HG02943 (cell line): ENCODE measurements at regions not wholly inside any gene's neighbourhood (a gene's known extent, or its start where the extent isn't known, plus 50 kb on each side); places are given as distances from the start of the nearest gene placed in this dataset.

ENCODE experiments used
- ATAC-seq: cut with Tn5 transposase; IDR thresholded peaks from one replicate; pipeline ENCODE4 v1.9.1; 2021; ENCODE audit warnings: mild to moderate bottlenecking, low read depth, moderate library complexity; ENCODE audit not compliant: unreplicated experiment

DNA sequence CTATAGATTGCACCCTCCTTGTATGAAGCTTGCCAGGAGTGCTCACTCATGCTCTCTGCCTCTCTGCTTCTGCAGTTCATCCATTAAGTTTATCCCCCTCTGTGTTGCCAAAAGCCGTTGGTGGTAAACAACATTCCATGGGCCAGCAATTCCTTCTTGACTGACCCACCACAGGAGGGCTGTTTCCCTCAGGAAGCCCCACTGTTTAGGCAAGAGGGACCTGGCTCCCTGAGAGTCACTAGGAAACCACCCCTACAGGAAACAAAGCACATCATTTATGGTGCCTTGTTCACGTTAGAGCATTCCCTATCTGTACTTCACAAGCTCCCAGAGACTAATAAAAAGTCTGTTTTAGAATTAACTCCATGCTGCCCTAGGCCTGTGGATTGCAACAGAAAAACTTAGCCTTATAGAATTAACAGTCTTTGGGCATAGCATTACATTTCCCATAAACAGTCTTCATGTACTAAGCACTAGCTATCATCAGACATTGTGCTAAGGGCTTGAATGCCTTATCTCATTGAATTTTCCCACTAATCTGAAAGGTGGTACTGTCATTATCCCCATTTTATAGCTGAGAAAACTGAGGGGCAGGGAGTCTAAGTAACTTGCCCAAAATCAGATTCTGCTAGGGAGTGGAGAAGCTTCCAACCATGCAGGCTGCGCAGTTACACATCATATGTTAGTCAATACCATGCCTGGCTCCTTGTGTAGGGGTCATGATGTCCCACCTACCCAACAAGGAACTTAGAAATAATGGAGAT is 149.9 kb downstream of the SHQ1 start:
- no peak for ATAC-seq

DNA sequence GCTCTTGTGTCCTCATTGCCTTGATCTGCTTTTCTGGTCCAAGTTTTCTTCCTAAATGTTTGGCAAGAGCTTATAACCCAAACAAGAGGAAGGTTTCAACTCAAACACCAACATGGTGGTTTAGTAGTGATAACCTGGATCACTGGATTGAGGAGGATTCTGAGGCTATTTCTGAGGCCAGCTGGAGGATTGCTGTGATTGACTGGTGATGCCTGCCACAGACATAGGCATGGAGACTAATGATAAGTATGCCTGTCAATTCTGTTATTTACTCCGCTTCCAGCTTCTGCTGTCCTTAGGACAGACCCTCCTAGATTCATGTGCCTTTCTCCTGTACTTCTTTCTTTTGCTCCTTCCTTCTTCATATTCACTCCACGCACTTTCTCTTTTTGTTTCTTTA is 150.5 kb downstream of the SHQ1 start:
- no peak for ATAC-seq

DNA sequence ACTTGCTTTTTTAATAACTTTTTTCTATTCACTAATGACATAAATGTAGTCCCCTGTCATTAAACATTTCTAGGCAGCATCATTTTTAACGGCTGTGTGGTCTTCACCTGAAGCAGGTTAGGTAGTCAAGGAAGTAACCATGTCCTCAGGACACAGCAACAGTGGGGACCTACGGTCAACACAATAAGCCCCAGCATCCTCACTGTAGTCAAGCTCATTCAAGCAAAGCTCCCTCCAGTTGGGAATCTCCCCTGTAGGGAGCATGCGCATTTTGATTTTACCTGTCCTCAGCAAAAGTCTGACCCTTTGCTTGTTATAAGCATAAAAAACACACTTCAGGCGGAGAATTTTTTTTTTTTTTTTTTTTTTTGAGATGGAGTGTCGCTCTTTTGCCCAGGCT is 151.4 kb downstream of the SHQ1 start:
- no peak for ATAC-seq

DNA sequence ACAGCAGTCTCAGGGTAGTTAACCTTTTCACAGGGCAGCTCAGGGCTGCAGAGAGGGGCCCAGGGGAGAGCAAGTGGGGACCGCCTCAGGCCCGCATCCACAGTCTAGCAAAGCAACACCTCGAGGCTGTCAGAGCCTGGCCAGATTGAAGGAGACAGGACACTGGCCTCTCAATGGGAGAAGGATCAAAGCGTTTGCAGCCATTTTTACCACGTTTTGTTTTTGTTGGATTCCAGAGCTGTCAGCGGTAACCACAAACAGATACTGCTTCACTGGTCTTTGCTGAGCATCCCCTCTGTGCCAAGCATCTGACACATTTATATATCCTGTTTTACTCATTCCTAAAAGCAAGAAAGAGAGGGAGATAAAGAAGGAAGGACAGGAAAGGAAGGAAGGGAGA is 153.8 kb downstream of the SHQ1 start:
- no peak for ATAC-seq

DNA sequence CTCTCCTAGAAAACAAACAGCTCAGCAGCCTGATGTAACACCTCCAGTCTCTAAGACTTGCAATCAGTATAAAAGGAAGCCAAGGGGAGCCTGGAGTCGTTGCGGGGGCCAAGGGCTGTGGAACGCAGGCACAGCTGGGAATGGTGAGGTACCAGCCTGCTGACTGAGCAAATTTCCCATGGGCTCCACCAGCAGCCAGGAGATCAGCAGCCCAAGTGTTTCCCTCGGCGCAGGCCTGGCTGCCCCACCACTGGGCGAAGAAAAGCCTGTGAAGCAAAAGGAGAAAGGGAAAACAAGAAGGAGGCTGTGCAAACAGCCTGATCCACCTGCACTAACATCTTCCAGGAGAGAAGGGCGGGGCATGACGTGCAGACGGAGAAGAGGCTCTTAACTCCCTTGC is 155.3 kb downstream of the SHQ1 start:
- ATAC-seq, result no peak

DNA sequence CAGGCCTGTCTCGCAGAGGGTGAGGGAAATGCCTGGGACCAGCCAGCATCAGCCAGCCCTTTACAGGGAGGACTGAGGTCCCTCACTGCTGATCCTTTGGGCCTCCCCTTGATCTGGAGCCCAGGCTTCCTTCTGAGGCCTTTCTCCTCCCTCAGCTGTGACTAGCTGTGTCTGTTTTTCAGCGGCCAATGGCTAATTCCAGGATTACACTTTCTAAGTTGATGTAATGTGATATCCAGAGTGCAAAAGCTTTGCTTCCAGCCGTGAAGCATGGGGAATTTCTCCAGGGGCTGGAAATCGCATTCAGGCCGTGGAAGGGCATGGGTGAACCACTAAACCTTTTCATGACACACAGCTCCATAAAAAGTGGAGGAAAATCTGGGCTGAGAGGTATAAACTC is 157.6 kb downstream of the SHQ1 start:
- no peak for ATAC-seq

DNA sequence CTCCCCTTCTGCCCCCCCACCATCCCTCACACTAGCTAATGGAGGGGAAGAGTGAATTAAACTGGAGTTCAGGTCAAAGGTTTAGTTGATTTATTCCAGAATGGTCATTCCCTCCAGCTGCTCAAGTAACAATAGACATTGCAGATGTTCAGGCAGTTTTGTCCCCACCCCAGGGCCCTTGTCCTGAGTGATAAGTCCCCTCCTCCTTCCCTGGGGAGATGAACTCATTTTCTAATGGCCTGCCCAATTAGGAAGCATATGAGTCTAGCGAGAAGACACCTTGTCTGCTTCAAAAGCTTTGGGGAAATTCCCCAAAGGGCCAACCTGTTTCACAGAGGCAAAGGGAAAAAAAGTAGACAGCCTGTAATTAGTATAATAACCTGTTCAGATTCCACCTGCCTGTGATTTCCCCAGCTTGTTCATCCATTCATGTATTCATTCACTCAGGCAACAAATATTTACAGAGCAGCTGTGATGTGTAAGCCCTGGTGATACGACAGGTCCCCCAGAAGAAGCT is 165.3 kb downstream of the SHQ1 start:
- ATAC-seq, result no peak

DNA sequence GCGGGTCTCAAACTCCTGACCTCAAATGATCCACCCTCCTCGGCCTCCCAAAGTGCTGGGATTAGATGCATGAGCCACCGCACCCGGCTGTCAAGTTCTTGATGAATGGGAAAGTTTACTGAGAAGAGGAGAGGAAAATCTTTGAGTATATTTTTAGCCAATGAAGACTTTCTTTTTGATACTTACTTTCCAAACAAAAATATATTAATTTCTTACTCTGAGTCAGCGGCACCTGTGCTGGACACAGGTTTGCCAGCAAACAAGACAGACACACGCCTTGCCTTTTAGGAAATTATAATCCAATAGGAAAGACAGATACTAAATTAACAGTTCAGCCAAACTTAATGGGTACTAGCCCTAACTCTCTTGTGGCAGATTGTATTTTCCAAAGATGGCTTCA is 166.6 kb downstream of the SHQ1 start:
- no peak for ATAC-seq

DNA sequence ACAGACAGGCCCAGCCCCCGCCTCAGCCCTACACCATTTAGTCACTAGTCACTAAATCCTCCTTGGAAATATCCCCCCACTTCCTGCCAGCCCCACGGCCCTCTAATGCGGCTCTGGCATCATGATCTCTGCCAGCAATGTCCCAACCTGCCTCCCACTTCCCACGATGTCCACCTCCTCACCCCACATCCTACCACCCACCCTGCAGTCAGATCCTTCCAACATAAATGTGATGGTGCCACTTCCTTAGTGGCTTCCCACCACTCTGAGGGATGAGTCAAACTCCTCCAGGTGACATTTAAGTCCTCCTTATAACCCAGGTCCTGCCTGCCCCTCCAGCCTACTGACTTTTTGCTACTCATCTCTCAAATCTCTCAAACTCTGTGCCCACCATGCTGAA is 167.5 kb downstream of the SHQ1 start:
- no peak for ATAC-seq

DNA sequence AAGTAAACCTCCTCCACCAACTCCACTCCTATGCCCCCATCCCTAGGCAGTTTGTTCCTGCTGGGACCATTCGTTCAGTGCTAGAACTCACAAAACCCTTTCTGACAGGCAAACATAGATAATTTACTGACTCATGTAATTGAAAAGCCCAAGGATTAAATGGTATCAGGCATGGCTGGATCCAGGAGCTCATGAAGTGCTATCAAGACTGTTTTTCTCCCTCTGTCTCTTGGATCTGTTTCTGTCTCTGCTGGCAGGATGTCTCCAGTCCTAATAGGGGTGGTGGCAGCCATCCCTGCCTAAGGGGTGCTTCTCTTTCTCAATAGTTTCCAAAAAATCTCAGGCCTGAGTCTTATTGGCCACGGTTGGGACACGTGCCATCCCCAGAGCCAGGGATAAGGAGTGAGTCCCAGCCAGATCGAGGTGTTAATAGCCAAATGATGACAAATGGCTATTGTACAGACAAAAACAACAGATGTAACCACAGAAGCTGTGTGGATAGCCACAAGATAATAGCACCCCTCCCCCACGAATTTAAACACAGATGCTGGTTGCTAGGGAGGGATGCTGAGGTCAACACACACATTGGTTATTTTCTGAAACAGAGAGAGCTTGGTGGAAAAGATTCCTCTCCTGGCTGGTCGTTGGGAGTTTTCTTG is 168.6 kb downstream of the SHQ1 start:
- ATAC-seq, result no peak

DNA sequence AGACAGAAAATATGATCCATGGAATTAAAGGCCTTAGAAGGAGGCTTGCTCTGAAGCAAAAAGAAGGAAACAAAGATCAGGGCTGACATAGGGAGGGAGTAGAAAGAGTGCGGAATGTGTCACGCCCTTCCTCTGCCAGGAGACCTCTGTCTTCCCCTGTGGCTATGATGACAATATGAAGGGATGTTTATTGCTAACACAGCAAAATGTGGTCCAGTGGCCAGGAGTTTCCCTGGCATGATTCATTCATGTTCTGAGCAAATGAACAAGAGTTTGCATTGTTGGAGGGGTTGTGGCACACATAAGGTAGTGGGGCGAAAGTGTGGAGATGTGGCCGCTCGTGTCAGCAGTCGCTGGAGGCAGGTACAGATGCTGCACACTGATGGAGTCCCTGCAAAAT is 169.4 kb downstream of the SHQ1 start:
- no peak for ATAC-seq

DNA sequence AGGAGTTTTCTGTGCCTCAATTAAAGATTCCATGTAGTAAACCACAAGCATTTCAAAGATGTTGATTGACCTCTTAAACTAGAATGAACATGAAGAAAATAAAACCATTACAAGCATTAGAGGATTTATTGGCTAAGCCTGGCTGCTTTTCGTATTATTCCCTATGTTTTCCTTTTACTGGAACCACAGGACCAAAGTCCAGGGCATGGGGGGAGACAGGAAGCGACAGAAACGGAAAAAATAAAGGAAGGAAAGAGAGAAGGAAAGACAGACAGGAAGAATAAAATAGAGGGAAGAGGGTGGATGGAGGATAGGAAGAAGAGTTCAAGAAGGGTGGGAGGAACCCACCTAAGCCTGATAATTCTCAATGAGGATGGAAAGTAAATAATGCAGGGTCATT is 169.9 kb downstream of the SHQ1 start:
- ATAC-seq, result no peak

DNA sequence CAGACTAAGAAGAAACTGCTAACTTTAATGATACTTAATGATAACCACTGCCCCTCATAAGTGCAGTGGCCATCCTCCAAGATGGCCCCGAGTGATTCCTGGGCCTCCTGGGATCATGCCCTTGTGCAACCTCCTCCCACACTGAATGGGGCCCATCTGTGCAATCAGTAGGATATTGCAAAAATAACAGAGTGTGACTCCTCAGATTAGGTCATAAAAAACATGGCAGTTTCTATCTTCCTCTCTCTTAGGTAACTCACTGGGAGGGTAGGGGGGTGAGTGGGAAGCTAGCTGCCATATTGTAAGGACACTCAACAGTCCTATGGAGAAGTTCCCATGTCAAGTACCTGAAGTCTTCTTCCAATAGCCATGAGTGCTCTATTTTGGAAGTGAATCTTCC is 173.0 kb downstream of the SHQ1 start:
- no peak for ATAC-seq

DNA sequence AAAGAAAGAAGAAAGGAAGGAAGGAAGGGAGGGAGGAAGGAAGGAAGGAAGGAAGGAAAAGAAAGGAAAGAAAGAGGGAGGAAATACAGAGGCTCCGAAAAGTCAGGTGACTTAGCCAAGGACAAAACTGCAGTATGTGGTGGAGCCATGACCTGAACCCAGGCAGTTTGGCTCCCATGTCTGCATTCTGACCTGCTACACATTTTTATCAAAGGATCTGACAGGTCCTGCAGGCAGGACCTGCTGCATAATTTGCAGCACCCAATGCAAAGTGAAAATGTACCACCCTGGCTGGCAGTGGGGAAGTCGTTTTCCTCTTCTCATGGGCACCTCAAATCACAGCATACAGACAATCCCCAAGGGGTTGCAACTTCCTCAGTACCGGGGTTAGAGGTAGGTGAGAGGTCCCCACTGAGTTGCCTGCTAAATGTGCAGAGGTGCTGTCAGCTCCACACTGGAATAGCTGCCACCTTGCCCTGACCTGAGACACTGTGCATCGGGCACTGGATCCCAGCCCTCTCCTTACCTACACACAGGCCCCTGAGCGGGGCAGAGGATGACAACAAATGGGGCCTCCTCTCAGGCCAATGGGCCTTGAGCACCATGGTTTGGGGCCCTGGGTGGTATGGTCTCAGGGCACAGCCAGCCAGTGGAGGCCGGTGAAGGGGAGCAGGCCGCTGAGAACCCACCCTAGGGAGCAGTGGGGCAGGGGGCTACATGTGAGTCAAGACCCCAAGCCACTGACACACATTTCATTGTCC is 175.1 kb downstream of the SHQ1 start:
- no peak for ATAC-seq

DNA sequence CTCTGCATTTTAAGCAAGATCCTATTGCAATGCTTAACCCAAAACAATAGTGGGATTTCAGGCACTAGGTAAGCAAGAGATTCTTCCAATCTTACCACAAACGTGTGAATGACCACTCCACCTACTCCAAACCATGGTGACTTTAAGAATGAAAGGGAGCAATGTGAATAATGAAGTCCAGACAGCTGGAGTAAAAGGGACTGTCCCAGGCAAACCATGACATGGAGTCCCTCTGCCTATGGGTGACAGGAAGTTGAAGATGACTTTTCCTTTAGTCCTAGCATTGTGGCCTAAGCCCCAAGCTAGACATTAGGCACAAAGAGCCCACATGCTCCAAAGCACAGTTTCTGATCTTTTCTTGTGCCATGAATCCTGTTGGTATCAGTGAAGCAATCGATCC is 179.0 kb downstream of the SHQ1 start:
- no peak for ATAC-seq

DNA sequence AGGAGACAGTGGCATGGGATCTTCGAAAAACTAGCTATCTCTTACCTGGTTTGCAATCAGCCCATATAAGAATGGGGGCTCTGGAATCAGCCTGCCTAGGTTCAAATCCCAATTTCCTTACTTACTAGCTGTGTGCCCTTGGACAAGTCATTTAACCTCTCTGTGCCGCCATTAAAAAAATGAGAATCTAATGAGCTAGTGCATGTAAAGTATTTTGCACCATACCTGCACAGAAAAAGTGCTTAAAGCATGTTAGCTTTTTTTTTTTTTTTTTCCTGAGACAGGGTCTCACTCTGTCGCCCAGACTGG is 181.8 kb downstream of the SHQ1 start:
- no peak for ATAC-seq

DNA sequence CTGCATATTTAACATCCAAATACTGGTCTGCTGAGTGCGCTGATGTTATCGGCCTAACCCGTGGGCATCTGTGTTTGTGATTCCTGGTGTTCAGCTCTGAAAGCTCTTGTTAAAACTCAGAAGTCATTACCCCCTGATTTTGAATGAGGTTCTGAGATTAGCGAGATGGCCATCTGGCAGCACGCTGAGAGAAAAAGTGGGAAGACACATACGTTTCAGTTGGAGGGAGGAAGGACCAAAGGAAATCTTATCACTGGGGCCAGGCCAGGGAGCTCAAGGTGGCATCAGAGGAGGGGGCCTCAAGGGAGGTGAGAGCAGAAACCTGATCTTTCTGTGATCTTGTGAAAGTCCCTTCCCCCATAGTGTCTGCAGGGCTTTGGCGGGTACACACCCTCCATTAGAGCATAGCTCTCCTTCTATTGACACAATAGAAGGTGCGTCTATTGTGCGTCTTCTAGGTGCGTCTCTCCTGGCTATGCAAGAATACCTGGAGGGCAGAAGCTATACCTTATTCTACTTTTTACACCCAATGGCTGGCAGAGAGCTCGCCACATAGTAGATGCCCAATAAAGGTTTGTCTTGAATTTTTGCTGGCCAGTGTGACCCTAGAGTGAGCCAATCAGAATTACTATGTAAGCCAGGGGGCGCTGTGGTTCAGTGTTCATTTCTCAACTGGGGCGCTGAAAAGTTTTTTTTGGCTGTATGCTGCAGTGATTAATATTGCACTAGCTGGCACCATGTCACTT is 182.4 kb downstream of the SHQ1 start:
- ATAC-seq, result no peak

DNA sequence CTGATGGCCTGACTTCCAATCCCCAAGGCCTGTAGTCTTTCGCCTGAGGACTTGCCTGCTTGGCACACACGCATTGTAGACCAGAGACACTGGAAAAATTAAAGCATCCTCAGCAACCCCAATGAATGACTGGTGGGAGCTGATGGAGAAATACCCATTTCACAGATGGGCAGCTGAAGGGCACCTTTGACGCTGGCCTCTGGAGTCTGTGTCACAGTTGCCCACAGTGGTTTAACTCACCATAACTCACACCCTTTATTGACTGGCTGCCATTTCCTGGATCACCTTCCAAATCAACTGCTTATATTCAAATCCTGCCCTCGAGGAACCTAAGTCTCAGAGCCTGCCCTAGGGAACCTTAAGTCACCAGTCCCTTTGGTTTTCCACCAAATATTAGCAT is 183.1 kb downstream of the SHQ1 start:
- no peak for ATAC-seq

DNA sequence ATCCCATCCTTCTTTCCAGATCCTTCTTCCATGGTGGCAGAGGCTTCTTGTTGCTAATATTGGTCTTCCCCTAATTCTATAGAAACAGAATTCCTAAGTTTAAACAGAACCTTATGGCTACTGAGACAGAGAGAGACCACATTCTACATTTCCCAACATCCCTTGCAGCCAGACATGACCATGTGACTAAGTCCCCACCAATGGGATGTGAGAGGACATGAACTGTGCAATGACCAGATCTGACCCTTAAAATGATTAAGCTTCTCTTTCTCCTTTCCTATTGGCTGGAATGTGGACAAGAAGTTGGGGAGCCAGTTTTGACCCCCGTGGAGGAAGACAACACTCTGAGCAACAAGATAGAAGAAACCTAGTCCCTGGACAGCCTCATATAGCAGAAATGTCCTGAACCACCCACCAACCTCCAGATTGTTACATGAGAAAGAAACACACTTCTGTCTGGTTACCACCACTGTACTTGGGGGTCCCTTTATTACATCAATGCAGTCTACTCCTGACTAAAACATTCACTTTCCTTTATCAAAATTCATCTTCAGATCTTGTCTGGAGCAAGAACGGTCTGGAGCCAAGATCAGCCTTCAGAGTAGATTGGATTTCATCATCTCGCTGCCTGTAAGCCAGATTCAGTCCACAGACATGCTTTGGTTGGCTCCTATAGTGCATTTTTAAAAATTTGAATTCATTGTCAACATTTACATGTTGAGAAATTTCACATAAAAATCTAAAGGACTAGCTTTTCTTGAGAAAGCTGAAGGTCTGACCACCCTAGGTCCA is 183.9 kb downstream of the SHQ1 start:
- no peak for ATAC-seq

DNA sequence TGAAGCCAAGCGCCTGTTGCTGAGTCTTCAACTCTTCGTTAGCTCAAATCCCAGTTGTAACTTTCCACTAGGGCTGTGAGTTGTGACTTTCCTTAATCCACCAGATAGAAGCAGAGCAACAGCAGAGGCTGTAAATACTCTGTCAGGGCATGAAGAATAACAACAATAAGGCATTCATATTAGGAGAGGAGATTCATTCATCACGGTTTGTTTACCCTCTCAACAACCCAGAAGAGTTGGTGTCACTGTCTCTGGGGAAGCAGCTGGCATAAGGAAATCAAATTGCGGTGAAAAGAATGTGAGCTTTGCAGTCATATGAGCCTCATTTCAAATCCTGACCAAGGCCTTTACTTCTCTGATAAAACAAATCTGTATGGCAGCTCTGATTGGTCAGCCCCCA is 184.8 kb downstream of the SHQ1 start:
- ATAC-seq, result no peak
